Endothelial cell of umbilical vein (primary cell): ENCODE measurements at regions not wholly inside any gene's neighbourhood (a gene's known extent, or its start where the extent isn't known, plus 50 kb on each side); places are given as distances from the start of the nearest gene placed in this dataset.

Source experiments
- BruUV-seq: library from RNA; stranded (reverse); fragments of 400-500 nt; replicated peaks from 2 replicates; lab custom pipeline; 2021; lab: Mats Ljungman, UMichigan
- CTCF ChIA-PET: fragments of 300-600, 350-600 bp; sonication (Branson Sonifier 250); formaldehyde crosslinking; loops from one replicate; lab custom pipeline; 2021; ENCODE audit warnings: antibody characterized with exemption, inconsistent platforms; lab: Charles Lee
- POLR2A ChIA-PET: fragments of 300-600, 350-600 bp; sonication (Branson Sonifier 250); formaldehyde crosslinking; loops from one replicate; lab custom pipeline; 2021; ENCODE audit warnings: antibody characterized with exemption, inconsistent platforms; lab: Charles Lee
- DNase-seq: peaks from one replicate; pipeline ENCODE4 v3.0.0-alpha.2; 2011; ENCODE audit warnings: low read depth, low spot score
- FAIRE-seq: peaks from 2 replicates; lab custom pipeline; 2011; peaks lifted over from hg19 to GRCh38; lab: Jason Lieb, UNC
- H2AFZ ChIP-seq: 2 replicates; pipeline ENCODE4 v1.6.0; 2012; ENCODE audit warnings: low read depth, low read length, control low read depth, inconsistent platforms
- H3K27ac ChIP-seq: 2 replicates; pipeline ENCODE4 v1.5.1; 2011; ENCODE audit warnings: low read depth, mild to moderate bottlenecking, control low read depth, low read length, moderate library complexity; ENCODE audit not compliant: insufficient read depth
- H3K27me3 ChIP-seq, 2 experiments: 2 replicates each; pipeline versions ENCODE4 v1.6.0 to v1.6.1; 2011; ENCODE audit warnings: low read length in 2 of 2, mixed read lengths in 1 of 2; ENCODE audit not compliant: control insufficient read depth in 2 of 2, insufficient read depth in 2 of 2
- H3K36me3 ChIP-seq, 2 experiments: 2 replicates in 1 of 2; 3 replicates in 1 of 2; pipeline ENCODE4 v1.5.1; 2011; ENCODE audit warnings: low read length in 2 of 2, mild to moderate bottlenecking in 1 of 2, moderate library complexity in 1 of 2; ENCODE audit not compliant: control insufficient read depth in 2 of 2, insufficient read depth in 2 of 2; ENCODE audit errors: extremely low read depth in 1 of 2
- H3K4me1 ChIP-seq: 3 replicates; pipeline ENCODE4 v1.5.1; 2011; ENCODE audit warnings: mild to moderate bottlenecking, low read length; ENCODE audit not compliant: control insufficient read depth, insufficient read depth; ENCODE audit errors: extremely low read depth
- H3K4me2 ChIP-seq: 2 replicates; pipeline ENCODE4 v1.6.1; 2011; ENCODE audit warnings: low read length, control low read depth, mixed read lengths; ENCODE audit not compliant: insufficient read depth
- H3K4me3 ChIP-seq, 3 experiments: fragments of 200-600 bp in 1 of 3; sonication (generic), shearing (Covaris generic) in 1 of 3; replicated peaks in 1 of 3; 2 replicates each; pipeline ENCODE4 v1.5.1; 2011 to 2016; ENCODE audit warnings: control low read depth in 3 of 3, low read length in 3 of 3, mild to moderate bottlenecking in 2 of 3, inconsistent platforms in 1 of 3, low read depth in 1 of 3, moderate library complexity in 1 of 3; ENCODE audit not compliant: insufficient read depth in 1 of 3
- H3K79me2 ChIP-seq: 2 replicates; pipeline ENCODE4 v1.6.0; 2012; ENCODE audit warnings: low read length, inconsistent platforms; ENCODE audit not compliant: control insufficient read depth, insufficient read depth
- H3K9ac ChIP-seq: replicated peaks from 2 replicates; pipeline ENCODE3; 2011; ENCODE audit warnings: low read length, control low read depth; ENCODE audit not compliant: insufficient read depth; ENCODE audit errors: extremely low read depth
- H3K9me1 ChIP-seq: replicated peaks from 3 replicates; pipeline ENCODE4 v1.6.0; 2011; ENCODE audit warnings: mild to moderate bottlenecking, low read length; ENCODE audit not compliant: control insufficient read depth, insufficient read depth; ENCODE audit errors: extremely low read depth
- H3K9me3 ChIP-seq: replicated peaks from 2 replicates; pipeline ENCODE4 v1.5.1; 2012; ENCODE audit warnings: low read length, inconsistent platforms; ENCODE audit not compliant: control insufficient read depth, insufficient read depth
- H4K20me1 ChIP-seq: replicated peaks from 2 replicates; pipeline ENCODE3; 2011; ENCODE audit warnings: mild to moderate bottlenecking, low read length; ENCODE audit not compliant: control insufficient read depth, insufficient read depth; ENCODE audit errors: extremely low read depth
- CTCF ChIP-seq, 2 donors: IDR thresholded peaks; 1 replicate in 1 of 2; 2 replicates in 1 of 2; pipeline ENCODE4 v1.5.1; 2011; ENCODE audit warnings: low read length in 2 of 2, mild to moderate bottlenecking in 2 of 2, moderate library complexity in 2 of 2, control low read depth in 1 of 2, inconsistent platforms in 1 of 2, low read depth in 1 of 2; ENCODE audit not compliant: insufficient read depth in 1 of 2; ENCODE audit errors: extremely low read depth in 1 of 2
- EZH2 ChIP-seq: IDR thresholded peaks from 2 replicates; pipeline ENCODE4 v1.6.1; 2012; ENCODE audit warnings: borderline replicate concordance, low read depth, mild to moderate bottlenecking, moderate library complexity, low read length, inconsistent platforms; ENCODE audit not compliant: severe bottlenecking
- JUN ChIP-seq: IDR thresholded peaks from 2 replicates; pipeline ENCODE4 v1.6.1; 2011; ENCODE audit warnings: borderline replicate concordance, low read depth; ENCODE audit not compliant: insufficient read length, insufficient read depth
- MYC ChIP-seq: IDR thresholded peaks from one replicate; pipeline ENCODE4 v1.6.1; 2011; ENCODE audit warnings: mild to moderate bottlenecking, low read depth, low read length
- POLR2A ChIP-seq: IDR thresholded peaks from 2 replicates; pipeline ENCODE4 v1.6.1; 2012; ENCODE audit warnings: low read depth, mild to moderate bottlenecking, control low read depth, low read length
- POLR2AphosphoS5 ChIP-seq: IDR thresholded peaks from 2 replicates; pipeline ENCODE4 v1.6.1; 2012; ENCODE audit warnings: low read depth, mild to moderate bottlenecking, control low read depth, low read length, moderate library complexity; ENCODE audit not compliant: insufficient read depth
- dilution Hi-C: fragments of 300-500 bp; cut with MboI; formaldehyde crosslinking; loops from one replicate; pipeline ENCODE4 v1.15.0; 2019; ENCODE audit warnings: low sequenced_read_pairs; ENCODE audit not compliant: extremely low pct_ligation_motif_present
- intact Hi-C: fragments of 100-400 bp; cut with micrococcal nuclease; formaldehyde crosslinking; loops from one replicate; pipeline ENCODE4 v1.10.0; 2022

GRCh38 chr16:64586781-64587180 is 535.1 kb downstream of the CDH11 start:
- CTCF ChIA-PET: no interaction called here
- POLR2A ChIA-PET: no interaction called here

More at GRCh38 chr16:64586781-64587180, 535.1 kb downstream of the CDH11 start:
- TF ChIP-seq JUN (no peak), POLR2A (no peak), EZH2 (no peak), POLR2AphosphoS5 (no peak), MYC (no peak), CTCF (IDR thresholded peaks at IDR 0.05; ENCODE audit: extremely low read depth in 1 of 2, insufficient read depth in 1 of 2, low read depth in 1 of 2, low read length in 2 of 2) (no peak)
- H3K9me1 ChIP-seq: no peaks in the 10 kb centered on the region
- dilution Hi-C loops: no loop called here
- DNase-seq (no peak), FAIRE-seq (no peak)
- BruUV-seq: no TSS peak
- no peak overlapping the region for H2AFZ ChIP-seq
- intact Hi-C loops: no loop called here
- no peak overlapping the region for H3K9ac ChIP-seq
- H3K36me3 ChIP-seq: no peaks in the 10 kb centered on the region
- no peak overlapping the region for H3K4me3 ChIP-seq
- H3K9me3 ChIP-seq: no peaks in the 10 kb centered on the region
- no peaks in the 10 kb centered on the region for H3K27me3 ChIP-seq
- H3K4me2 ChIP-seq: no peak overlapping the region
- H4K20me1 ChIP-seq: no peaks in the 10 kb centered on the region
- H3K79me2 ChIP-seq: no peaks in the 10 kb centered on the region
- no peak overlapping the region for H3K27ac ChIP-seq
- H3K4me1 ChIP-seq: no peaks in the 10 kb centered on the region
